Transverse colon (tissue), 4 donors: ENCODE measurements at regions not wholly inside any gene's neighbourhood (a gene's known extent, or its start where the extent isn't known, plus 50 kb on each side); places are given as distances from the start of the nearest gene placed in this dataset.

Source experiments
- POLR2A ChIP-seq: fragments of 450-650 bp; IDR thresholded peaks from one replicate; pipeline ENCODE4 v1.6.1; 2016; ENCODE audit warnings: antibody characterized with exemption, mild to moderate bottlenecking, moderate library complexity
- POLR2AphosphoS5 ChIP-seq, 3 donors: sonication (generic); formaldehyde crosslinking; IDR thresholded peaks; one replicate each; pipeline ENCODE4 v1.6.1; 2016; ENCODE audit warnings: antibody characterized with exemption in 3 of 3
- TF ChIP-seq, protein P1 (sequence below), 5 experiments: fragments of 200-600 bp in 3 of 5; fragments of 450-650 bp in 2 of 5; sonication (generic) in 3 of 5; IDR thresholded peaks; 1 replicate in 2 of 5; 2 replicates in 3 of 5; pipeline ENCODE4 v1.5.1; 2016 to 2017; ENCODE audit warnings: antibody characterized with exemption in 5 of 5, inconsistent platforms in 3 of 5, mild to moderate bottlenecking in 2 of 5, moderate library complexity in 1 of 5

- TF ChIP-seq, protein P1, sequence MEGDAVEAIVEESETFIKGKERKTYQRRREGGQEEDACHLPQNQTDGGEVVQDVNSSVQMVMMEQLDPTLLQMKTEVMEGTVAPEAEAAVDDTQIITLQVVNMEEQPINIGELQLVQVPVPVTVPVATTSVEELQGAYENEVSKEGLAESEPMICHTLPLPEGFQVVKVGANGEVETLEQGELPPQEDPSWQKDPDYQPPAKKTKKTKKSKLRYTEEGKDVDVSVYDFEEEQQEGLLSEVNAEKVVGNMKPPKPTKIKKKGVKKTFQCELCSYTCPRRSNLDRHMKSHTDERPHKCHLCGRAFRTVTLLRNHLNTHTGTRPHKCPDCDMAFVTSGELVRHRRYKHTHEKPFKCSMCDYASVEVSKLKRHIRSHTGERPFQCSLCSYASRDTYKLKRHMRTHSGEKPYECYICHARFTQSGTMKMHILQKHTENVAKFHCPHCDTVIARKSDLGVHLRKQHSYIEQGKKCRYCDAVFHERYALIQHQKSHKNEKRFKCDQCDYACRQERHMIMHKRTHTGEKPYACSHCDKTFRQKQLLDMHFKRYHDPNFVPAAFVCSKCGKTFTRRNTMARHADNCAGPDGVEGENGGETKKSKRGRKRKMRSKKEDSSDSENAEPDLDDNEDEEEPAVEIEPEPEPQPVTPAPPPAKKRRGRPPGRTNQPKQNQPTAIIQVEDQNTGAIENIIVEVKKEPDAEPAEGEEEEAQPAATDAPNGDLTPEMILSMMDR (IDR thresholded peaks at IDR 0.05) = no peak
- TF ChIP-seq POLR2AphosphoS5 (IDR thresholded peaks at IDR 0.05) (no peak), POLR2A (no peak)
These were observed 230.1 kb downstream of the SAMD5 start for GRCh38 chr6:147738516-147739162.
